Endothelial cell of umbilical vein (primary cell): ENCODE measurements at regions not wholly inside any gene's neighbourhood (a gene's known extent, or its start where the extent isn't known, plus 50 kb on each side); places are given as distances from the start of the nearest gene placed in this dataset.

Experiments used
- BruUV-seq: library from RNA; stranded (reverse); fragments of 400-500 nt; replicated peaks from 2 replicates; lab custom pipeline; 2021; lab: Mats Ljungman, UMichigan
- CTCF ChIA-PET: fragments of 300-600, 350-600 bp; sonication (Branson Sonifier 250); formaldehyde crosslinking; loops from one replicate; lab custom pipeline; 2021; ENCODE audit warnings: antibody characterized with exemption, inconsistent platforms; lab: Charles Lee
- POLR2A ChIA-PET: fragments of 300-600, 350-600 bp; sonication (Branson Sonifier 250); formaldehyde crosslinking; loops from one replicate; lab custom pipeline; 2021; ENCODE audit warnings: antibody characterized with exemption, inconsistent platforms; lab: Charles Lee
- DNase-seq: peaks from one replicate; pipeline ENCODE4 v3.0.0-alpha.2; 2011; ENCODE audit warnings: low read depth, low spot score
- FAIRE-seq: peaks from 2 replicates; lab custom pipeline; 2011; peaks lifted over from hg19 to GRCh38; lab: Jason Lieb, UNC
- H2AFZ ChIP-seq: 2 replicates; pipeline ENCODE4 v1.6.0; 2012; ENCODE audit warnings: low read depth, low read length, control low read depth, inconsistent platforms
- H3K27ac ChIP-seq: 2 replicates; pipeline ENCODE4 v1.5.1; 2011; ENCODE audit warnings: low read depth, mild to moderate bottlenecking, control low read depth, low read length, moderate library complexity; ENCODE audit not compliant: insufficient read depth
- H3K27me3 ChIP-seq, 2 experiments: 2 replicates each; pipeline versions ENCODE4 v1.6.0 to v1.6.1; 2011; ENCODE audit warnings: low read length in 2 of 2, mixed read lengths in 1 of 2; ENCODE audit not compliant: control insufficient read depth in 2 of 2, insufficient read depth in 2 of 2
- H3K36me3 ChIP-seq, 2 experiments: 2 replicates in 1 of 2; 3 replicates in 1 of 2; pipeline ENCODE4 v1.5.1; 2011; ENCODE audit warnings: low read length in 2 of 2, mild to moderate bottlenecking in 1 of 2, moderate library complexity in 1 of 2; ENCODE audit not compliant: control insufficient read depth in 2 of 2, insufficient read depth in 2 of 2; ENCODE audit errors: extremely low read depth in 1 of 2
- H3K4me1 ChIP-seq: 3 replicates; pipeline ENCODE4 v1.5.1; 2011; ENCODE audit warnings: mild to moderate bottlenecking, low read length; ENCODE audit not compliant: control insufficient read depth, insufficient read depth; ENCODE audit errors: extremely low read depth
- H3K4me2 ChIP-seq: 2 replicates; pipeline ENCODE4 v1.6.1; 2011; ENCODE audit warnings: low read length, control low read depth, mixed read lengths; ENCODE audit not compliant: insufficient read depth
- H3K4me3 ChIP-seq, 3 experiments: fragments of 200-600 bp in 1 of 3; sonication (generic), shearing (Covaris generic) in 1 of 3; replicated peaks in 1 of 3; 2 replicates each; pipeline ENCODE4 v1.5.1; 2011 to 2016; ENCODE audit warnings: control low read depth in 3 of 3, low read length in 3 of 3, mild to moderate bottlenecking in 2 of 3, inconsistent platforms in 1 of 3, low read depth in 1 of 3, moderate library complexity in 1 of 3; ENCODE audit not compliant: insufficient read depth in 1 of 3
- H3K79me2 ChIP-seq: 2 replicates; pipeline ENCODE4 v1.6.0; 2012; ENCODE audit warnings: low read length, inconsistent platforms; ENCODE audit not compliant: control insufficient read depth, insufficient read depth
- H3K9ac ChIP-seq: replicated peaks from 2 replicates; pipeline ENCODE3; 2011; ENCODE audit warnings: low read length, control low read depth; ENCODE audit not compliant: insufficient read depth; ENCODE audit errors: extremely low read depth
- H3K9me1 ChIP-seq: replicated peaks from 3 replicates; pipeline ENCODE4 v1.6.0; 2011; ENCODE audit warnings: mild to moderate bottlenecking, low read length; ENCODE audit not compliant: control insufficient read depth, insufficient read depth; ENCODE audit errors: extremely low read depth
- H3K9me3 ChIP-seq: replicated peaks from 2 replicates; pipeline ENCODE4 v1.5.1; 2012; ENCODE audit warnings: low read length, inconsistent platforms; ENCODE audit not compliant: control insufficient read depth, insufficient read depth
- H4K20me1 ChIP-seq: replicated peaks from 2 replicates; pipeline ENCODE3; 2011; ENCODE audit warnings: mild to moderate bottlenecking, low read length; ENCODE audit not compliant: control insufficient read depth, insufficient read depth; ENCODE audit errors: extremely low read depth
- EZH2 ChIP-seq: IDR thresholded peaks from 2 replicates; pipeline ENCODE4 v1.6.1; 2012; ENCODE audit warnings: borderline replicate concordance, low read depth, mild to moderate bottlenecking, moderate library complexity, low read length, inconsistent platforms; ENCODE audit not compliant: severe bottlenecking
- MYC ChIP-seq: IDR thresholded peaks from one replicate; pipeline ENCODE4 v1.6.1; 2011; ENCODE audit warnings: mild to moderate bottlenecking, low read depth, low read length
- POLR2A ChIP-seq: IDR thresholded peaks from 2 replicates; pipeline ENCODE4 v1.6.1; 2012; ENCODE audit warnings: low read depth, mild to moderate bottlenecking, control low read depth, low read length
- POLR2AphosphoS5 ChIP-seq: IDR thresholded peaks from 2 replicates; pipeline ENCODE4 v1.6.1; 2012; ENCODE audit warnings: low read depth, mild to moderate bottlenecking, control low read depth, low read length, moderate library complexity; ENCODE audit not compliant: insufficient read depth
- dilution Hi-C: fragments of 300-500 bp; cut with MboI; formaldehyde crosslinking; loops from one replicate; pipeline ENCODE4 v1.15.0; 2019; ENCODE audit warnings: low sequenced_read_pairs; ENCODE audit not compliant: extremely low pct_ligation_motif_present
- intact Hi-C: fragments of 100-400 bp; cut with micrococcal nuclease; formaldehyde crosslinking; loops from one replicate; pipeline ENCODE4 v1.10.0; 2022
- TF ChIP-seq, protein P1 (sequence below), 2 donors: IDR thresholded peaks; 1 replicate in 1 of 2; 2 replicates in 1 of 2; pipeline ENCODE4 v1.5.1; 2011; ENCODE audit warnings: low read length in 2 of 2, mild to moderate bottlenecking in 2 of 2, moderate library complexity in 2 of 2, control low read depth in 1 of 2, inconsistent platforms in 1 of 2, low read depth in 1 of 2; ENCODE audit not compliant: insufficient read depth in 1 of 2; ENCODE audit errors: extremely low read depth in 1 of 2
- TF ChIP-seq, protein P2 (sequence below): IDR thresholded peaks from 2 replicates; pipeline ENCODE4 v1.6.1; 2011; ENCODE audit not compliant: insufficient read depth, insufficient read length

DNA sequence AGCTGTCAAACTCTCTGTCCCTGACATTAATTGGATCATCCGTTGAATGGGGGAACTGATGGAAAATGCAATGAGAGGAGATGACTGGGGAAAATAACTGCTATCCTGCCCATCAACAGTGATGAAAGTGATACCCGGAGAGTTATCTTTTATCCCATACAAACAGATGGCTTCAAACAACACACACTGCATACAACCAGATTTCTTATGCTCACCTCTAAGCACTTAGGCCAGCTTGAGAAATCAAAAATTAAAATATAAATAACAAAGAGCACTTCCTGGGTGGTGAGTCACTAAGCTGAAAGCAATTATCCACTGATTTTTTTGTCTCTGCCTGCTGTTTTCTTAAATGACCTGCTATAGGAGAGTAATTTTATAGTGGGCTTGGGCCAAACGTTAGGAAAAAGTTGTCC is 237.6 kb upstream of the RGPD4 start:
- Histone ChIP-seq H3K4me2 (no peak overlapping the region), H3K79me2 (no peaks in the 10 kb centered on the region), H3K4me3 (no peak overlapping the region), H3K27ac (no peak overlapping the region), H3K27me3 (no peaks in the 10 kb centered on the region), H3K9me3 (peaks cover 2% of the 10 kb centered on the region), H3K9me1 (no peaks in the 10 kb centered on the region), H3K4me1 (no peaks in the 10 kb centered on the region), H3K9ac (no peak overlapping the region), H4K20me1 (no peaks in the 10 kb centered on the region), H3K36me3 (no peaks in the 10 kb centered on the region), H2AFZ (no peak overlapping the region)
- dilution Hi-C loops, result no loop called here
- DNase-seq (no peak), FAIRE-seq (no peak)
- CTCF ChIA-PET, result no interaction called here
- BruUV-seq, result no TSS peak
- intact Hi-C loops, result no loop called here
- no peak for TF ChIP-seq EZH2
- POLR2A ChIA-PET, result no interaction called here

- H3K4me1 ChIP-seq, result no peaks in the 10 kb centered on the region
- BruUV-seq, result no TSS peak
- no peaks in the 10 kb centered on the region for H3K36me3 ChIP-seq
- CTCF ChIA-PET, result no interaction called here
- no peak for FAIRE-seq
- H3K27ac ChIP-seq, result no peak overlapping the region
- POLR2A ChIA-PET, result no interaction called here
- dilution Hi-C loops, result no loop called here
- no peaks in the 10 kb centered on the region for H4K20me1 ChIP-seq
- no peak overlapping the region for H3K4me3 ChIP-seq
- no peak for DNase-seq
- intact Hi-C loops, result no loop called here
- no peak for TF ChIP-seq POLR2A
- TF ChIP-seq POLR2AphosphoS5, result no peak
- TF ChIP-seq MYC, result no peak
- TF ChIP-seq, protein P1, sequence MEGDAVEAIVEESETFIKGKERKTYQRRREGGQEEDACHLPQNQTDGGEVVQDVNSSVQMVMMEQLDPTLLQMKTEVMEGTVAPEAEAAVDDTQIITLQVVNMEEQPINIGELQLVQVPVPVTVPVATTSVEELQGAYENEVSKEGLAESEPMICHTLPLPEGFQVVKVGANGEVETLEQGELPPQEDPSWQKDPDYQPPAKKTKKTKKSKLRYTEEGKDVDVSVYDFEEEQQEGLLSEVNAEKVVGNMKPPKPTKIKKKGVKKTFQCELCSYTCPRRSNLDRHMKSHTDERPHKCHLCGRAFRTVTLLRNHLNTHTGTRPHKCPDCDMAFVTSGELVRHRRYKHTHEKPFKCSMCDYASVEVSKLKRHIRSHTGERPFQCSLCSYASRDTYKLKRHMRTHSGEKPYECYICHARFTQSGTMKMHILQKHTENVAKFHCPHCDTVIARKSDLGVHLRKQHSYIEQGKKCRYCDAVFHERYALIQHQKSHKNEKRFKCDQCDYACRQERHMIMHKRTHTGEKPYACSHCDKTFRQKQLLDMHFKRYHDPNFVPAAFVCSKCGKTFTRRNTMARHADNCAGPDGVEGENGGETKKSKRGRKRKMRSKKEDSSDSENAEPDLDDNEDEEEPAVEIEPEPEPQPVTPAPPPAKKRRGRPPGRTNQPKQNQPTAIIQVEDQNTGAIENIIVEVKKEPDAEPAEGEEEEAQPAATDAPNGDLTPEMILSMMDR (IDR thresholded peaks at IDR 0.05; ENCODE audit: extremely low read depth in 1 of 2, insufficient read depth in 1 of 2, low read depth in 1 of 2, low read length in 2 of 2), result no peak
- no peak for TF ChIP-seq EZH2
- TF ChIP-seq, protein P2, sequence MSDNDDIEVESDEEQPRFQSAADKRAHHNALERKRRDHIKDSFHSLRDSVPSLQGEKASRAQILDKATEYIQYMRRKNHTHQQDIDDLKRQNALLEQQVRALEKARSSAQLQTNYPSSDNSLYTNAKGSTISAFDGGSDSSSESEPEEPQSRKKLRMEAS, result no peak
- H3K79me2 ChIP-seq, result no peaks in the 10 kb centered on the region
- no peak overlapping the region for H3K4me2 ChIP-seq
- no peak overlapping the region for H3K9ac ChIP-seq
- H3K9me3 ChIP-seq, result peaks cover 2% of the 10 kb centered on the region
- H3K9me1 ChIP-seq, result no peaks in the 10 kb centered on the region
- no peaks in the 10 kb centered on the region for H3K27me3 ChIP-seq
- H2AFZ ChIP-seq, result no peak overlapping the region
Measured at GRCh38 chr2:107591561-107592279, 235.0 kb upstream of the RGPD4 start.
